ENCODE measurements at regions not wholly inside any gene's neighbourhood (a gene's known extent, or its start where the extent isn't known, plus 50 kb on each side); places are given as distances from the start of the nearest gene placed in this dataset.
A peak's percentile ranks its signal among the peaks of the same experiment; 100 is the strongest.

DNA sequence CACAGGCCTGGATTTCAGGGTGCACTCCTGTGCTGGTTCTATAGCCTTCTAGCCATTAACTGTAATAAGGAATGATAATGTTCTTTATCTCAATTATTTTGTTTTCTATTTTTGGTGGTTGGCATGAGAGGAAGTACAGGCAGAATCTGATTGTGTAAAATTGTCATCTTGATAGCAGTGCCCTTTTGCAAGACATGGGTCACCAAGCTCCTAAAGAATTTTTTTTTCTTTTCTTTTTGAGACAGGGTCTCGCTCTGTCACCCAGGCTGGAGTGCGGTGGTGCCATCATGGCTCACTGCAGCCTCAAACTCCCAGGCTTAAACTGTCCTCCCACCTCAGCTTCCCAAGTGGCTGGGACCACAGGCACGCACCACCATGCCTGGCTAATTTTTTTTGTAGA lies 206.7 kb upstream of the JARID2 start:
- H3K27ac ChIP-seq (ENCODE audit: insufficient read depth, low read length): no peak overlapping the region
- H3K27me3 ChIP-seq (ENCODE audit: control insufficient read depth, insufficient read depth, low read length): no peaks in the 10 kb centered on the region
- H3K9me3 ChIP-seq (ENCODE audit: control insufficient read depth, insufficient read depth, low read depth, low read length): no peaks in the 10 kb centered on the region
- TF ChIP-seq EZH2 (IDR thresholded peaks at IDR 0.05; ENCODE audit: low read length, missing control alignments): no peak
- no peak for TF ChIP-seq CTCF (conservative IDR thresholded peaks at IDR 0.05 in 1 of 2, IDR thresholded peaks at IDR 0.05 in 1 of 2; ENCODE audit: low read depth in 1 of 2, low read length in 2 of 2)
- no peaks in the 10 kb centered on the region for H3K79me2 ChIP-seq (ENCODE audit: control insufficient read depth, insufficient read depth, low read length)
- H4K20me1 ChIP-seq (ENCODE audit: control insufficient read depth, extremely low read depth, insufficient read depth, low read length): no peaks in the 10 kb centered on the region
- H3K4me1 ChIP-seq (ENCODE audit: control insufficient read depth, extremely low read depth, insufficient read depth, low read length): no peaks in the 10 kb centered on the region
- no peak overlapping the region for H3K4me2 ChIP-seq (ENCODE audit: extremely low read depth, insufficient read depth, low read length)
- DNase-seq (ENCODE audit: low read depth in 2 of 2): no peak
- H3K4me3 ChIP-seq (replicated peaks in 1 of 4; ENCODE audit: control extremely low read depth in 1 of 4, insufficient read depth in 1 of 4, low read depth in 3 of 4, low read length in 4 of 4): no peak overlapping the region
- H2AFZ ChIP-seq (ENCODE audit: low read length): no peak overlapping the region
- no peak overlapping the region for H3K9ac ChIP-seq (ENCODE audit: insufficient read depth, low read length)
- no peaks in the 10 kb centered on the region for H3K36me3 ChIP-seq (ENCODE audit: control insufficient read depth, insufficient read depth, low read length)

DNA sequence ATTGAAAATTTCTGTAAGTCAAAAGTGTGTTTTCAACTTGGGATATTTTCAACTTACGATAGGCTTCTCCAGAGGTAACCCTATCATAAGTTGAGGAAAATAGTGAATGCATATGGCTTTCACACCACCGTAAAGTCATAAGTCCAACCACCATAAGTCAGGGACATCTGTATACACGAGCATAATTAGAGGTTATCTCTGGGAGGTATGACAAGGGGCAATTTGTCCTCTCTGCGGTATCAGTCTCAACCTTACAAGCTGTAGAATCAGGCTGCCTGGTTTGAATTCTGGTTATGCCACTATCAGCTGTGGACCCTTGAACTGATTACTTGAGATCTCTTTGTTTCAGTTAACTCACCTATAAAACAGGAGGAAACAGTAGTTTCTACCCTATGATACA lies 202.9 kb upstream of the JARID2 start:
- H3K9ac ChIP-seq (ENCODE audit: insufficient read depth, low read length): no peak overlapping the region
- H3K4me2 ChIP-seq (ENCODE audit: extremely low read depth, insufficient read depth, low read length): no peak overlapping the region
- H3K4me3 ChIP-seq (replicated peaks in 1 of 4; ENCODE audit: control extremely low read depth in 1 of 4, insufficient read depth in 1 of 4, low read depth in 3 of 4, low read length in 4 of 4): no peak overlapping the region
- H3K27me3 ChIP-seq (ENCODE audit: control insufficient read depth, insufficient read depth, low read length): no peaks in the 10 kb centered on the region
- H3K79me2 ChIP-seq (ENCODE audit: control insufficient read depth, insufficient read depth, low read length): no peaks in the 10 kb centered on the region
- no peak overlapping the region for H2AFZ ChIP-seq (ENCODE audit: low read length)
- H3K27ac ChIP-seq (ENCODE audit: insufficient read depth, low read length): no peak overlapping the region
- no peak for DNase-seq (ENCODE audit: low read depth in 2 of 2)
- H3K4me1 ChIP-seq (ENCODE audit: control insufficient read depth, extremely low read depth, insufficient read depth, low read length): no peaks in the 10 kb centered on the region
- no peaks in the 10 kb centered on the region for H3K36me3 ChIP-seq (ENCODE audit: control insufficient read depth, insufficient read depth, low read length)
- H3K9me3 ChIP-seq (ENCODE audit: control insufficient read depth, insufficient read depth, low read depth, low read length): no peaks in the 10 kb centered on the region
- TF ChIP-seq EZH2 (IDR thresholded peaks at IDR 0.05; ENCODE audit: low read length, missing control alignments): no peak
- no peak for TF ChIP-seq CTCF (conservative IDR thresholded peaks at IDR 0.05 in 1 of 2, IDR thresholded peaks at IDR 0.05 in 1 of 2; ENCODE audit: low read depth in 1 of 2, low read length in 2 of 2)
- H4K20me1 ChIP-seq (ENCODE audit: control insufficient read depth, extremely low read depth, insufficient read depth, low read length): no peaks in the 10 kb centered on the region

DNA sequence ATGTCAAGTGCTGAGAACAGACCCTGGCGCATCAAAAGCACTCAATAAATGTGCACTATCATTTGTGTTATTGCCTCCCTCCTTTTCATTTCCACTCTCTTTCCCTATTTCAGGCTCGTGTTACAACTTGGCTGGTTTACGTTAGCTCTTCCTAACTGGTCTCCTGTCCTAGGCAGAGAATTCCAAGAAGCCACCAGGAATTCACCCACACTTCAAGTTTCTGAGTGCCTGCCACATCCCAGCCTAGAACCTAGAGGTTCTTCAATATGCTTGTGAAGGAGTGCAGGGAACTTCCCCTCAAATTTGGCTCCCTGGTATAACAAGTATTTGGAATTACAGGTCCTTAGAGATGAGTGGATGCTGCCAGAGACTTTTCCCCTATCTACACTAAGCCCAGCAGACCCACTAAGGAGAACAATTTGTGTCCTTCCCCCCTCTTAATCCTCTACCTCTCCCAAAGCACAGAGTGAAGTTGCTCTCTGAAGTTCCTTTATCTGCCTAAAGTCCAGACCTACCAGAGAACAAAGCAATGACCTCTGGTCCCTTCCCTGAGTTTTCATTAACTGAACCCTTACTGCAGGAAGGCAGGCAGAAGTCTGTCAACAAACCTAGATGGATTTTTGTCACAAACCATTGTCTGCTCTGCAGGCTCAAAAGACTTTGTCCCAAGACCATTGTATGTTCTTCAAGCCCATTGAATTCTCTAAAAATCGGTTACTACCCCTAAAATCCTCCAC lies 201.6 kb upstream of the JARID2 start:
- no peaks in the 10 kb centered on the region for H3K79me2 ChIP-seq (ENCODE audit: control insufficient read depth, insufficient read depth, low read length)
- H3K9ac ChIP-seq (ENCODE audit: insufficient read depth, low read length): no peak overlapping the region
- peak in 1 of 2 donors; percentile 19 for DNase-seq (ENCODE audit: low read depth in 2 of 2)
- H2AFZ ChIP-seq (ENCODE audit: low read length): no peak overlapping the region
- no peak overlapping the region for H3K4me2 ChIP-seq (ENCODE audit: extremely low read depth, insufficient read depth, low read length)
- no peaks in the 10 kb centered on the region for H3K9me3 ChIP-seq (ENCODE audit: control insufficient read depth, insufficient read depth, low read depth, low read length)
- no peak overlapping the region for H3K4me3 ChIP-seq (replicated peaks in 1 of 4; ENCODE audit: control extremely low read depth in 1 of 4, insufficient read depth in 1 of 4, low read depth in 3 of 4, low read length in 4 of 4)
- H3K36me3 ChIP-seq (ENCODE audit: control insufficient read depth, insufficient read depth, low read length): no peaks in the 10 kb centered on the region
- no peak overlapping the region for H3K27ac ChIP-seq (ENCODE audit: insufficient read depth, low read length)
- H4K20me1 ChIP-seq (ENCODE audit: control insufficient read depth, extremely low read depth, insufficient read depth, low read length): no peaks in the 10 kb centered on the region
- TF ChIP-seq CTCF (conservative IDR thresholded peaks at IDR 0.05 in 1 of 2, IDR thresholded peaks at IDR 0.05 in 1 of 2; ENCODE audit: low read depth in 1 of 2, low read length in 2 of 2): no peak
- TF ChIP-seq EZH2 (IDR thresholded peaks at IDR 0.05; ENCODE audit: low read length, missing control alignments): no peak
- no peaks in the 10 kb centered on the region for H3K27me3 ChIP-seq (ENCODE audit: control insufficient read depth, insufficient read depth, low read length)
- H3K4me1 ChIP-seq (ENCODE audit: control insufficient read depth, extremely low read depth, insufficient read depth, low read length): no peaks in the 10 kb centered on the region
